ENCODE measurements at regions not wholly inside any gene's neighbourhood (a gene's known extent, or its start where the extent isn't known, plus 50 kb on each side); places are given as distances from the start of the nearest gene placed in this dataset.
"Not testable (repeated sequence)": the region's sequence is repeated elsewhere in the genome, so short reads cannot be mapped to it uniquely, and the experiment has no call there.

- H3K4me1 ChIP-seq; intact Hi-C loops (cut with DNase I; ENCODE audit: low total_unique reads); H3K36me3 ChIP-seq (ENCODE audit: low read depth, missing control alignments); H3K9me3 ChIP-seq; H3K27me3 ChIP-seq: not testable (repeated sequence)
- H3K4me3 ChIP-seq: peak overlapping the region; percentile 70
- 0 to 1% methylated on average over 40 to 41 of the region's 107 CpGs for WGBS, 2 donors
- DNase-seq: peak; percentile 90
- H3K27ac ChIP-seq: peak overlapping the region; percentile 57 to 89
- peak; percentile 46 for TF ChIP-seq POLR2A (IDR thresholded peaks at IDR 0.05)
These were observed 81.8 kb upstream of the TNK2 start for GRCh38 chr3:195989921-195990840.

DNA sequence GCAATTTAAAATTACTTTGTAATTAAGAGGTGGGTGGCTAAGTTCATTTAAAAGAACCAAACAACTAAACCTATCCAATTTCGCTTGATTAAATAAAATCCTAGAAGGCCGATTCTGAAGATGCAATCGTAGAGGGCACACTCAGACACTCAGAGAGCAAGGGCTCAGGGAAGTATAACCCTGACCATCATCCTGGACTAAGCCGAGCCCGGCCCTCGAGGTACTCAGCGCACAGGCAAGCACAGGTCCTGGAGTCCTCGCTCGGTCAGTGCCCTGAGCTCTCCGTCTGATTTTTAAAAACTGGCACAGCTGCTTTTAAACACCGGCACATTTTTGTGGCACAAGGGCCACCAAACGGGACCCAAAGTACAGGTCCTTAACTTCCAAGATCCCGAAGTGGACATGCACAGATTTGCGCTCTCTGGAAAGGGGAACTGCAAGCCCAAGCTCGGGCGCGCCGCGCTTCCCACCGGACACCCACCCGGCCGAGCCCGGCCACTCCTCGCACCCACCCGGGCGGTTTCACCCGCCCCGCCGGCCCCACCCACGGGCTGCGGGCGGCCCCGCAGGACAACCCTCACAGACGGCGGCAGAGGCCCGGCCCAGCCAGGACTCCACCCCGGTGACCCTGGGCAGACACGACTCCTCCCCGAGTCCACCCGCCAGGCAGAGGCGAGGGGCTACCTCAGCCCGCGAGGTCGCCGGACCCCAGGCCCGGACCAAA lies 81.0 kb upstream of the TNK2 start:
- 1% methylated on average over 16 of the region's 46 CpGs; no CpG with 5 or more reads in 1 of the 2 donors for WGBS, 2 donors
- H3K27me3 ChIP-seq; H3K4me1 ChIP-seq; H3K36me3 ChIP-seq (ENCODE audit: low read depth, missing control alignments); DNase-seq; intact Hi-C loops (cut with DNase I; ENCODE audit: low total_unique reads); H3K9me3 ChIP-seq: not testable (repeated sequence)
- peak overlapping the region; percentile 33 to 89 for H3K27ac ChIP-seq
- peak overlapping the region; percentile 70 for H3K4me3 ChIP-seq

DNA sequence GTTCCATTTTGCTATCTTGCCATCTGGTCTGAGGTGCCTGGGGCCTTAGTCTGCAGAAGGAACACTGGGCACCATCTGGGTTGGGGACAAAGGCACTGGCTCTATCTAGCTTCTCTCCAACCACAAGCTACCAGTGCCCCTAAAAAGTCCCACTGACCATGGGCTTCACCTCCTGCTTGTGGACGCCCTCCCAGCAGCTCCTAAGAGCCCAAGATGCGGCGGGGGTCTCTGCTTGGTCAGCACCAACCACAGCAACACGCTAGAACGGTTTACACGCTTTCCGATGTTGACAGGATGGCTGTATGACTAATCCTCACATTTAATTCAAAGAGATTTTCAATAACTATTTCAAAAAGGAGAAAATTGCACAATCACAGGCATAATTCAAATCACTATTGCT lies 80.4 kb upstream of the TNK2 start:
- 61 to 69% methylated on average over 7 of the region's 7 CpGs for WGBS, 2 donors
- H3K27me3 ChIP-seq; H3K36me3 ChIP-seq (ENCODE audit: low read depth, missing control alignments); H3K4me3 ChIP-seq; H3K4me1 ChIP-seq; H3K27ac ChIP-seq; intact Hi-C loops (cut with DNase I; ENCODE audit: low total_unique reads); H3K9me3 ChIP-seq: not testable (repeated sequence)
- peak; percentile 13 for DNase-seq

DNA sequence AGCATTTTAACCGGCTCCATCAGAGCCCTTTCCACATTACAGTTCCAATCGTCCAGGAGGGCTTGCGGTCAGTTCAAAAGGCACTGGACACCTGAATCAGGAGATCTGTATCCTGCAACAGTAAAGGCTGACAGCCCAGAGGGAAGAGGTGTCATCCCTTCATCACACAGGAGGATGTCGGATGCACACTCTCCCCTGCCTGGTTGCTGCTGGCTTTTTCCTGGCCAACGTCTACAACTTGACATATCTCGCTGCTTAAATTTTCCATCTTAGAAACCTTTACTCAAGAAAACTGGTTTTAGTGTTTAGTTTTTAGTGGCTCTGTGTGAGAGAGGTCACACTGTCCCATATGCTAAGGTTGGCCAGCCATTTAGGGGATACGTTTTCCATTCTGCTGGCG lies 78.7 kb upstream of the TNK2 start:
- H3K4me1 ChIP-seq; intact Hi-C loops (cut with DNase I; ENCODE audit: low total_unique reads); H3K4me3 ChIP-seq; H3K27ac ChIP-seq; H3K27me3 ChIP-seq; DNase-seq; H3K9me3 ChIP-seq; H3K36me3 ChIP-seq (ENCODE audit: low read depth, missing control alignments): not testable (repeated sequence)
- WGBS, 2 donors: 85 to 90% methylated on average over 3 of the region's 8 CpGs

- H3K4me1 ChIP-seq; intact Hi-C loops (cut with DNase I; ENCODE audit: low total_unique reads); H3K27me3 ChIP-seq; H3K4me3 ChIP-seq; H3K27ac ChIP-seq; H3K36me3 ChIP-seq (ENCODE audit: low read depth, missing control alignments); H3K9me3 ChIP-seq; DNase-seq: not testable (repeated sequence)
- no CpG with 5 or more reads among the region's 4 CpGs for WGBS, 2 donors
These were observed 78.2 kb upstream of the TNK2 start for GRCh38 chr3:195986576-195986975.

DNA sequence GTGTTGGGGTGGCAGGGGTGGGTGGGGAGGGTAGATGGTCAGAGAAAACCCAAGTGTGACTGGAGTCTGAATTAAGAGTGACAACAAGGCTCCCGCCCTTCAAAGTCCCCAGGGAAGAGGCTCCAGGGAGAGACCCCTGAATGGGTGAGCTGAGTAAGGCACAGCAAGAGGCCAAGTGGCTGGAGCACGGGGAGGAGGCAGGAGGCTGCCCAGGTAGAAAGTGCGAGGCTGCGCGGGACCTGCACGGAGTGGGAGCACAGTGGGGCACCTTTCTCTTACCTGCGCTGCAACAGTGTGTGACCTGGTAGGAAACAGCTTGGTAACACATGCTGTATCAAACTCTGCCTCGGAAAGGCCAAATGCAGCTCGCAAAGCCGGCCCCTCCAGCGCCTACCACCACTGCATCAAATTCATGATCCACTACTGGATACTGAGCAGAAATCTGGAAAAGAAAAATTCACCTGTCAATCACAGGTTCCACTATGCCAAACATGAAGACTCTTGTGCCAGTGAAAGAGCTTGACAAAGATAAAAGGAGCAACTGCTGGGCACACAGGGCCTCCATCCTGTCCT lies 77.1 kb upstream of the TNK2 start:
- 89 to 100% methylated on average over 8 to 11 of the region's 11 CpGs for WGBS, 2 donors
- peak; percentile 9 for DNase-seq
- not testable (repeated sequence) for H3K9me3 ChIP-seq

GRCh38 chr3:195984392-195985030 lies 76.2 kb upstream of the TNK2 start:
- peak; percentile 10 for DNase-seq
- H3K4me1 ChIP-seq; H3K9me3 ChIP-seq; H3K36me3 ChIP-seq (ENCODE audit: low read depth, missing control alignments); intact Hi-C loops (cut with DNase I; ENCODE audit: low total_unique reads); H3K27ac ChIP-seq; H3K4me3 ChIP-seq; H3K27me3 ChIP-seq: not testable (repeated sequence)
- WGBS, 2 donors: 93% methylated on average over 12 of the region's 12 CpGs

More for the DNA sequence above, 77.1 kb upstream of the TNK2 start:
- H3K4me3 ChIP-seq; intact Hi-C loops (cut with DNase I; ENCODE audit: low total_unique reads); H3K36me3 ChIP-seq (ENCODE audit: low read depth, missing control alignments); H3K27ac ChIP-seq; H3K4me1 ChIP-seq; H3K27me3 ChIP-seq: not testable (repeated sequence)

DNA sequence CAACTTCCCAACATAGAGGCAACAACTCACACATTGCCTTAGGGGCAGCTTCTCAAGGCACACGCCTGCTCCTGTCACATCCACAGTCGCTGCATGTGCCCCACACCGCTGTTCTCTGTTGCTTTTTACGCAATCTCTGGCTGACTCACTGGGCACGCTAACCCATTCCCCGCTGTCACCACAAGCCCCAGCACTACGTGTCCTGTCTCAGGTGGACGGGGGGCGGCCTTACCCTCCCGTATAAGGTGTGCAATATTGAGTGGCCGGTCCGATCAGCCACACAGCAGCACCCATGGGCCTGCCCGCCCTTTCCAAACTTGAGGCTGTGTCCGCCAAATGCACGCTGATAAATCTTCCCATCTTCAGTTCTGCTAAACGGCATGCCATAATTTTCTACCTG lies 75.5 kb upstream of the TNK2 start:
- 89 to 92% methylated on average over 16 of the region's 16 CpGs for WGBS, 2 donors
- DNase-seq: peak; percentile 12
- H3K27me3 ChIP-seq; H3K9me3 ChIP-seq; intact Hi-C loops (cut with DNase I; ENCODE audit: low total_unique reads); H3K4me1 ChIP-seq; H3K27ac ChIP-seq; H3K36me3 ChIP-seq (ENCODE audit: low read depth, missing control alignments); H3K4me3 ChIP-seq: not testable (repeated sequence)

- H3K36me3 ChIP-seq (ENCODE audit: low read depth, missing control alignments); H3K9me3 ChIP-seq; H3K27me3 ChIP-seq; intact Hi-C loops (cut with DNase I; ENCODE audit: low total_unique reads); H3K4me3 ChIP-seq; H3K27ac ChIP-seq; H3K4me1 ChIP-seq: not testable (repeated sequence)
- peak; percentile 13 for DNase-seq
- WGBS, 2 donors: 90 to 94% methylated on average over 12 to 17 of the region's 17 CpGs
These were observed 74.4 kb upstream of the TNK2 start for GRCh38 chr3:195982754-195983153.

GRCh38 chr3:195981778-195982177 lies 73.4 kb upstream of the TNK2 start:
- H3K36me3 ChIP-seq (ENCODE audit: low read depth, missing control alignments); intact Hi-C loops (cut with DNase I; ENCODE audit: low total_unique reads): not testable (repeated sequence)
- WGBS, 2 donors: 72 to 89% methylated on average over 7 of the region's 7 CpGs

GRCh38 chr3:195979877-195980276 lies 71.5 kb upstream of the TNK2 start:
- DNase-seq; H3K9me3 ChIP-seq; H3K36me3 ChIP-seq (ENCODE audit: low read depth, missing control alignments); intact Hi-C loops (cut with DNase I; ENCODE audit: low total_unique reads); H3K4me3 ChIP-seq; H3K4me1 ChIP-seq; H3K27ac ChIP-seq; H3K27me3 ChIP-seq: not testable (repeated sequence)
- 96 to 98% methylated on average over 7 to 10 of the region's 10 CpGs for WGBS, 2 donors

More at GRCh38 chr3:195981778-195982177, 73.4 kb upstream of the TNK2 start:
- H3K27ac ChIP-seq, H3K9me3 ChIP-seq, H3K27me3 ChIP-seq, H3K4me3 ChIP-seq, H3K4me1 ChIP-seq: not testable (repeated sequence)
- DNase-seq: peak; percentile 6
